Calu3 (cell line): ENCODE measurements at regions not wholly inside any gene's neighbourhood (a gene's known extent, or its start where the extent isn't known, plus 50 kb on each side); places are given as distances from the start of the nearest gene placed in this dataset.

Experiments
- BruUV-seq: library from RNA; stranded (reverse); fragments of 400-500 nt; replicated peaks from 2 replicates; lab custom pipeline; 2021; lab: Mats Ljungman, UMichigan
- CTCF ChIA-PET: fragments of 300-600 bp; sonication (Branson Sonifier 250); formaldehyde crosslinking; loops from one replicate; lab custom pipeline; 2022; ENCODE audit warnings: antibody characterized with exemption; lab: Charles Lee
- DNase-seq: peaks from one replicate; pipeline ENCODE4 v3.0.0; 2022
- H3K27ac Mint-ChIP-seq: one replicate; pipeline ENCODE4 v1.8.0; 2022; ENCODE audit warnings: mixed read lengths; ENCODE audit not compliant: unreplicated experiment
- H3K27me3 Mint-ChIP-seq: one replicate; pipeline ENCODE4 v1.8.0; 2022; ENCODE audit warnings: mixed read lengths; ENCODE audit not compliant: unreplicated experiment
- H3K36me3 Mint-ChIP-seq: one replicate; pipeline ENCODE4 v1.8.0; 2022; ENCODE audit warnings: mild to moderate bottlenecking, moderate library complexity, mixed read lengths; ENCODE audit not compliant: insufficient read depth, unreplicated experiment
- H3K4me1 Mint-ChIP-seq: one replicate; pipeline ENCODE4 v1.8.0; 2022; ENCODE audit warnings: mild to moderate bottlenecking, low read depth, mixed read lengths; ENCODE audit not compliant: unreplicated experiment
- H3K4me3 Mint-ChIP-seq: one replicate; pipeline ENCODE4 v1.8.0; 2022; ENCODE audit warnings: mild to moderate bottlenecking, low read depth, moderate library complexity, mixed read lengths; ENCODE audit not compliant: unreplicated experiment
- H3K9me3 Mint-ChIP-seq: one replicate; pipeline ENCODE4 v1.8.0; 2022; ENCODE audit warnings: low read depth, mixed read lengths; ENCODE audit not compliant: unreplicated experiment
- intact Hi-C: fragments of 100-400 bp; cut with micrococcal nuclease; formaldehyde crosslinking; loops from one replicate; pipeline ENCODE4 v1.10.0; 2022; ENCODE audit not compliant: unreplicated experiment
- TF ChIP-seq, protein P1 (sequence below): fragments of 200-600 bp; IDR thresholded peaks from one replicate; pipeline ENCODE4 v1.8.0; 2022; ENCODE audit warnings: antibody characterized with exemption; ENCODE audit not compliant: unreplicated experiment

DNA sequence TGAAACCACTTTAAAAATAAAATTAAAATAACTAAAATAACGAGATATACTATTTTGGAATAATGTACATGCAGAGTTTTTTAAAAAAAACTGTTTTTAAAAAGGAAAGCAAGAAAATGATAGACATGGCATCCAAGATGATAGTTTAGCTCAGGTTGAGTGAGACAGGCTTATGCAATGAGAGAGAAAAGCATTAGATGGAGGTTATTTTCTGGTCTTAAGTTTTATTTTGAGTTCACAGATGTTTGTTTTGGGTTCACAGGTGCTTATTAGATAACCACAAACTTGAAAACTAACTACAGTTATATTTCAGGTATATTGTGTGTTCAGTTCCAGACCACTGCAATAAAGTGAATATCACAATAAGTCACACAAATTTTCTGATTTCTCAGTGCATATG, 413.6 kb upstream of the TMCO5A start:
- BruUV-seq, result no TSS peak

DNA sequence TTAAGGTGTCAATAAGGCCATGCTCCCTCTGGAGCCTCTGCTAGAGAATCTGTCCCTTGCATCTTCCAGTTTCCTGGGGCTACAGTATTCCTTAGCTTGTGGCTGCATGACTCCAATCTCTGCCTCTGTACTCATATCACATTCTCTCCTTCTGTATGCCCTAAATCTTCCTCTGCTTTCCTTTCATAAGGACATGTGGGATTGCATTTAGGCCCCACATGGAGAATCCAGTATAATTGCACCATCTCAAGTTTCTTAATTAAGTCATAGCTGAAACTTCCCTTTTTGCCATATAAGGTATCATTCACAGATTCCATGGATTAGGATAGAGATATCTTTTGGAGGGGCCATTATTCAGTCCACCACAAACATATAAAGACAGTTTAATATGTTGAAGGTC, 409.8 kb upstream of the TMCO5A start:
- H3K4me1 Mint-ChIP-seq, result no peaks in the 10 kb centered on the region
- DNase-seq, result no peak
- intact Hi-C loops, result no loop called here
- no peaks in the 10 kb centered on the region for H3K36me3 Mint-ChIP-seq
- no peaks in the 10 kb centered on the region for H3K27me3 Mint-ChIP-seq
- TF ChIP-seq, protein P1, sequence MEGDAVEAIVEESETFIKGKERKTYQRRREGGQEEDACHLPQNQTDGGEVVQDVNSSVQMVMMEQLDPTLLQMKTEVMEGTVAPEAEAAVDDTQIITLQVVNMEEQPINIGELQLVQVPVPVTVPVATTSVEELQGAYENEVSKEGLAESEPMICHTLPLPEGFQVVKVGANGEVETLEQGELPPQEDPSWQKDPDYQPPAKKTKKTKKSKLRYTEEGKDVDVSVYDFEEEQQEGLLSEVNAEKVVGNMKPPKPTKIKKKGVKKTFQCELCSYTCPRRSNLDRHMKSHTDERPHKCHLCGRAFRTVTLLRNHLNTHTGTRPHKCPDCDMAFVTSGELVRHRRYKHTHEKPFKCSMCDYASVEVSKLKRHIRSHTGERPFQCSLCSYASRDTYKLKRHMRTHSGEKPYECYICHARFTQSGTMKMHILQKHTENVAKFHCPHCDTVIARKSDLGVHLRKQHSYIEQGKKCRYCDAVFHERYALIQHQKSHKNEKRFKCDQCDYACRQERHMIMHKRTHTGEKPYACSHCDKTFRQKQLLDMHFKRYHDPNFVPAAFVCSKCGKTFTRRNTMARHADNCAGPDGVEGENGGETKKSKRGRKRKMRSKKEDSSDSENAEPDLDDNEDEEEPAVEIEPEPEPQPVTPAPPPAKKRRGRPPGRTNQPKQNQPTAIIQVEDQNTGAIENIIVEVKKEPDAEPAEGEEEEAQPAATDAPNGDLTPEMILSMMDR, result no peak
- no TSS peak for BruUV-seq
- H3K9me3 Mint-ChIP-seq, result peaks cover 3% of the 10 kb centered on the region
- H3K27ac Mint-ChIP-seq, result no peak overlapping the region
- CTCF ChIA-PET, result no interaction called here
- no peak overlapping the region for H3K4me3 Mint-ChIP-seq

More for the DNA sequence above, 413.6 kb upstream of the TMCO5A start:
- Mint-ChIP-seq H3K4me1 (no peaks in the 10 kb centered on the region), H3K9me3 (peaks cover 3% of the 10 kb centered on the region), H3K27ac (no peak overlapping the region), H3K36me3 (no peaks in the 10 kb centered on the region), H3K27me3 (no peaks in the 10 kb centered on the region), H3K4me3 (no peak overlapping the region)
- no peak for DNase-seq
- TF ChIP-seq, protein P1, result no peak
- intact Hi-C loops, result no loop called here
- CTCF ChIA-PET, result no interaction called here

DNA sequence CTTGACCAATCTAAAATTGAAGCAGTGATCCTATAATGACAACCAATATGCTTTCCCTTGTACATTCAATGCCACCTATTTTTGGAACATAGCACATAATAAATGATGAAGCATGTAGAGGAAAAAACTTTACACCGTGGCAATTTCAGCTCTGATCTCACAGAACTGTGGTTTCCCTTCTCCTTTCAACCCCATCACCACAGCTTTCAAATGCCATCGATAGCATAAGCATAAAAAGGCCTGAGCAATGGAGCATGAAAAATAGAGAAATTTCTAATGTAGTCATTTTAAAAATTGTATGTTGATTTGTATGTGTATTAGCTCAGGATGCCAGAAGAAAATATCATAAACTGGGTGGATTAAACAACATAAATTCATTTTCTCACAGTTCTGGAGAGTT, 406.0 kb upstream of the TMCO5A start:
- Mint-ChIP-seq H3K27ac (no peak overlapping the region), H3K27me3 (no peaks in the 10 kb centered on the region), H3K4me1 (no peaks in the 10 kb centered on the region), H3K9me3 (peaks cover 3% of the 10 kb centered on the region), H3K36me3 (no peaks in the 10 kb centered on the region), H3K4me3 (no peak overlapping the region)
- intact Hi-C loops, result no loop called here
- TF ChIP-seq, protein P1, result no peak
- CTCF ChIA-PET, result no interaction called here
- no peak for DNase-seq
- no TSS peak for BruUV-seq

DNA sequence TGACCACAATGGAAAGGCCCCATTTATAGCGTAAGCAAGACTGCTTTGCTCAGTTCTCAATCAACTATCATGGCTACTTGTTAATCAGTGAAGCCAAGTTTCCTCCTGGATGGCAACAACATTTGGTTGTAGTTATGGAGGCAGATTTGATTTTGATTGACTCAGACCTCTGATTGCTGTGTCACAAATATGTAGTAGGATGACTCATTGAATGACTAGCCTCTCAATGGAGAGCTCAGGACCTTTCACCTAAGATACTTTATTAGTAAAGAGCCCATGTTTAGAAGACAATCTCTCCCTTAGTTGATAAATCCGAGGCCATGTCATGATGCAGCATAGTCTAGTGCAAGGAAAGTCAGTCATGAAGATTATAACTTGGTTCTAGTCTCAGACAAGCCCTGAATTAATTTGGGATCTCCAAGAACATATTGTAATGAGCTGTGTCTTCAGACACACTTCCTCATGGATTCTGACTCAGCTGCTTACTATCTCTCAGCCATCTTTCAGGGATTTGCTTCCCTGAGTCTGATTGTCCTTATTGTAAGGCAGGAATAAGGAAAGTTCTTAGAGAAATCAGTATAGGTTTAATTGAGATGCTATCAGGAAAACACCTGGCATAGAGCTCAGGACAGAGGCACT, 397.4 kb upstream of the TMCO5A start:
- H3K27me3 Mint-ChIP-seq, result no peaks in the 10 kb centered on the region
- H3K9me3 Mint-ChIP-seq, result peaks cover 3% of the 10 kb centered on the region
- no peak overlapping the region for H3K4me3 Mint-ChIP-seq
- CTCF ChIA-PET, result no interaction called here
- no peak for DNase-seq
- intact Hi-C loops, result no loop called here
- H3K4me1 Mint-ChIP-seq, result no peaks in the 10 kb centered on the region
- H3K36me3 Mint-ChIP-seq, result no peaks in the 10 kb centered on the region
- no peak overlapping the region for H3K27ac Mint-ChIP-seq
- no TSS peak for BruUV-seq
- TF ChIP-seq, protein P1, result no peak
